ENCODE measurements at regions not wholly inside any gene's neighbourhood (a gene's known extent, or its start where the extent isn't known, plus 50 kb on each side); places are given as distances from the start of the nearest gene placed in this dataset.
"Not testable (repeated sequence)": the region's sequence is repeated elsewhere in the genome, so short reads cannot be mapped to it uniquely, and the experiment has no call there.

GRCh38 chr22:11625711-11626421, 3902.1 kb upstream of the OR11H1 start:
- WGBS (ENCODE audit: insufficient coverage, low coverage, missing lambda C conversion rate), result 1% methylated on average over 30 of the region's 30 CpGs
- H3K4me3 ChIP-seq; H2AFZ ChIP-seq (ENCODE audit: low read depth, low read length); H3K79me2 ChIP-seq (ENCODE audit: control insufficient read depth, insufficient read depth, low read length); BruUV-seq (replicated peaks); in situ Hi-C loops (cut with MboI); intact Hi-C loops (cut with micrococcal nuclease); CTCF ChIA-PET (ENCODE audit: low intra/inter-chr PET ratio); POLR2A ChIA-PET; H3K9ac ChIP-seq (ENCODE audit: insufficient read depth in 1 of 2, low read depth in 2 of 2, low read length in 2 of 2); FAIRE-seq; H3K4me1 ChIP-seq (replicated peaks in 1 of 2; ENCODE audit: control insufficient read depth in 2 of 2, insufficient read depth in 2 of 2, low read length in 2 of 2); H3K36me3 ChIP-seq (ENCODE audit: control insufficient read depth, insufficient read depth, low read length); H3K9me1 ChIP-seq (ENCODE audit: control insufficient read depth, insufficient read depth, low read length); H4K20me1 ChIP-seq (replicated peaks; ENCODE audit: control insufficient read depth, insufficient read depth, low read length); H3K4me2 ChIP-seq (ENCODE audit: insufficient read depth, low read length); H3K27ac ChIP-seq (ENCODE audit: extremely low read depth, low read depth, low read length); ATAC-seq; DNase-seq (ENCODE audit: extremely low read depth in 1 of 4, low spot score in 3 of 4); H3K27me3 ChIP-seq (ENCODE audit: control insufficient read depth in 2 of 2, insufficient read depth in 2 of 2, low read length in 2 of 2); H3K9me3 ChIP-seq (replicated peaks; ENCODE audit: control insufficient read depth, insufficient read depth, low read depth, low read length): not testable (repeated sequence)

DNA sequence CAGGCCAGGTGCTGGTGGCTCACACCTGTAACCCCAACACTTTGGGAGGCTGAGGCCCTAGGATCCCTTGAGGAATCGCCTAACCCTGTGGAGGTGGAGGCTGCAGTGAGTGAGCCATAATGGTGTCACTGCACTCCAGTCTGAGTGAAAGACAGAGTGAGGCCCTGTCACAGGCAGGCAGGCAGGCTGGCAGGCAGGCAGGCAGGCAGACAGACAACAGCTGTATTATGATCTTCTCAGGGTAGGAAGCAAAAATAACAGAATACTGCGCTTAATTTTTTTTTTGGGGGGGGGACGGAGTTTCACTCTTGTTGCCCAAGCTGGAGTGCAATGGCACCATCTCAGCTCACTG, 3901.6 kb upstream of the OR11H1 start:
- ATAC-seq (no peak), FAIRE-seq (no peak), DNase-seq (ENCODE audit: extremely low read depth in 1 of 4, low spot score in 3 of 4) (no peak)
- H3K79me2 ChIP-seq (ENCODE audit: control insufficient read depth, insufficient read depth, low read length), result no peaks in the 10 kb centered on the region
- no peak overlapping the region for H2AFZ ChIP-seq (ENCODE audit: low read depth, low read length)
- H3K9me3 ChIP-seq (replicated peaks; ENCODE audit: control insufficient read depth, insufficient read depth, low read depth, low read length), result peaks cover 2% of the 10 kb centered on the region; the same call in 1 of the 2 replicates
- no peaks in the 10 kb centered on the region for H3K9me1 ChIP-seq (ENCODE audit: control insufficient read depth, insufficient read depth, low read length)
- intact Hi-C loops (cut with micrococcal nuclease) (no loop called here), in situ Hi-C loops (cut with MboI) (no loop called here)
- H3K4me1 ChIP-seq (replicated peaks in 1 of 2; ENCODE audit: control insufficient read depth in 2 of 2, insufficient read depth in 2 of 2, low read length in 2 of 2), result no peaks in the 10 kb centered on the region
- WGBS (ENCODE audit: insufficient coverage, low coverage, missing lambda C conversion rate), result 2% methylated on average over 3 of the region's 3 CpGs
- no peak overlapping the region for H3K27ac ChIP-seq (ENCODE audit: extremely low read depth, low read depth, low read length)
- H3K27me3 ChIP-seq (ENCODE audit: control insufficient read depth in 2 of 2, insufficient read depth in 2 of 2, low read length in 2 of 2), result no peaks in the 10 kb centered on the region
- H3K4me2 ChIP-seq (ENCODE audit: insufficient read depth, low read length), result no peak overlapping the region
- H3K36me3 ChIP-seq (ENCODE audit: control insufficient read depth, insufficient read depth, low read length), result no peaks in the 10 kb centered on the region
- ChIA-PET CTCF (ENCODE audit: low intra/inter-chr PET ratio) (no interaction called here), POLR2A (no interaction called here)
- no peak overlapping the region for H3K4me3 ChIP-seq
- no peak overlapping the region for H3K9ac ChIP-seq (ENCODE audit: insufficient read depth in 1 of 2, low read depth in 2 of 2, low read length in 2 of 2)
- BruUV-seq (replicated peaks), result no TSS peak
- TF ChIP-seq ZNF184 (CRISPR knock-in tag; IDR thresholded peaks at IDR 0.05), result no peak
- TF ChIP-seq RBFOX2 (IDR thresholded peaks at IDR 0.05; ENCODE audit: low read depth, low read length), result no peak
- no peak for TF ChIP-seq ZKSCAN1 (IDR thresholded peaks at IDR 0.05; ENCODE audit: low read depth, low read length)
- TF ChIP-seq TARDBP (IDR thresholded peaks at IDR 0.05), result no peak
- no peak for TF ChIP-seq KDM2B (CRISPR knock-in tag; IDR thresholded peaks at IDR 0.05)
- no peak for TF ChIP-seq CHCHD3 (CRISPR knock-in tag; IDR thresholded peaks at IDR 0.05)
- TF ChIP-seq ERF (CRISPR knock-in tag; IDR thresholded peaks at IDR 0.05), result no peak
- no peak for TF ChIP-seq PREB (CRISPR knock-in tag; IDR thresholded peaks at IDR 0.05)
- TF ChIP-seq NELFE (IDR thresholded peaks at IDR 0.05; ENCODE audit: insufficient read depth, insufficient read length), result no peak
- TF ChIP-seq, protein P1, sequence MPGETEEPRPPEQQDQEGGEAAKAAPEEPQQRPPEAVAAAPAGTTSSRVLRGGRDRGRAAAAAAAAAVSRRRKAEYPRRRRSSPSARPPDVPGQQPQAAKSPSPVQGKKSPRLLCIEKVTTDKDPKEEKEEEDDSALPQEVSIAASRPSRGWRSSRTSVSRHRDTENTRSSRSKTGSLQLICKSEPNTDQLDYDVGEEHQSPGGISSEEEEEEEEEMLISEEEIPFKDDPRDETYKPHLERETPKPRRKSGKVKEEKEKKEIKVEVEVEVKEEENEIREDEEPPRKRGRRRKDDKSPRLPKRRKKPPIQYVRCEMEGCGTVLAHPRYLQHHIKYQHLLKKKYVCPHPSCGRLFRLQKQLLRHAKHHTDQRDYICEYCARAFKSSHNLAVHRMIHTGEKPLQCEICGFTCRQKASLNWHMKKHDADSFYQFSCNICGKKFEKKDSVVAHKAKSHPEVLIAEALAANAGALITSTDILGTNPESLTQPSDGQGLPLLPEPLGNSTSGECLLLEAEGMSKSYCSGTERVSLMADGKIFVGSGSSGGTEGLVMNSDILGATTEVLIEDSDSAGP (CRISPR knock-in tag; IDR thresholded peaks at IDR 0.05), result no peak
- H4K20me1 ChIP-seq (replicated peaks; ENCODE audit: control insufficient read depth, insufficient read depth, low read length), result no peaks in the 10 kb centered on the region

Measured in K562 (cell line).